Stimulated activated naive CD8-positive, alpha-beta T cell treated with anti-CD3 and anti-CD28 coated beads, Interleukin-15, amount 100 ng/mL, for 72 hours (primary cell): ENCODE measurements at regions not wholly inside any gene's neighbourhood (a gene's known extent, or its start where the extent isn't known, plus 50 kb on each side); places are given as distances from the start of the nearest gene placed in this dataset.

Experiments
- ATAC-seq: fragments of 150-1000 bp; cut with Tn5 transposase; 2 replicates; pipeline ENCODE4 v1.10.0; 2021; ENCODE audit warnings: mild to moderate bottlenecking, moderate library complexity
- DNase-seq, 2 donors: peaks; one replicate each; pipeline ENCODE4 v3.0.0; 2021 to 2022
- H3K27ac Mint-ChIP-seq, 2 donors: one replicate each; pipeline ENCODE4 v1.8.0; 2022; ENCODE audit warnings: mild to moderate bottlenecking in 2 of 2, mixed read lengths in 2 of 2, moderate library complexity in 2 of 2
- H3K27me3 Mint-ChIP-seq: one replicate; pipeline ENCODE4 v1.8.0; 2022; ENCODE audit warnings: mixed read lengths
- H3K4me1 Mint-ChIP-seq: one replicate; pipeline ENCODE4 v1.8.0; 2022; ENCODE audit warnings: mild to moderate bottlenecking, mixed read lengths
- H3K4me3 Mint-ChIP-seq, 2 donors: one replicate each; pipeline ENCODE4 v1.8.0; 2022; ENCODE audit warnings: mild to moderate bottlenecking in 2 of 2, mixed read lengths in 2 of 2, moderate library complexity in 1 of 2
- H3K9me3 Mint-ChIP-seq, 2 donors: one replicate each; pipeline ENCODE4 v1.8.0; 2022; ENCODE audit warnings: mixed read lengths in 2 of 2

GRCh38 chr15:66615846-66616245 is 50.0 kb upstream of the LCTL start:
- Mint-ChIP-seq H3K27ac (no peak overlapping the region), H3K4me1 (peaks cover 10% of the 10 kb centered on the region), H3K9me3 (peaks cover 0 to 7% of the 10 kb centered on the region in 2 donors), H3K4me3 (no peak overlapping the region), H3K27me3 (peaks cover 9% of the 10 kb centered on the region)
- no peak for DNase-seq
- no peak for ATAC-seq

- ATAC-seq: no peak
- no peak overlapping the region for H3K4me3 Mint-ChIP-seq
Observed at GRCh38 chr15:66617137-66618090, 51.6 kb upstream of the LCTL start.

GRCh38 chr15:66619152-66619903 is 53.5 kb upstream of the LCTL start:
- Mint-ChIP-seq H3K4me1 (no peaks in the 10 kb centered on the region), H3K27ac (no peak overlapping the region), H3K4me3 (no peak overlapping the region), H3K9me3 (no peaks in the 10 kb centered on the region), H3K27me3 (peaks cover 34% of the 10 kb centered on the region)
- DNase-seq (peak; percentile 20 to 33), ATAC-seq (peak; percentile 70)

More at GRCh38 chr15:66617137-66618090, 51.6 kb upstream of the LCTL start:
- H3K9me3 Mint-ChIP-seq: peaks cover 0 to 7% of the 10 kb centered on the region in 2 donors
- peaks cover 20% of the 10 kb centered on the region for H3K27me3 Mint-ChIP-seq
- peak overlapping the region in 1 of 2 donors; percentile 46 for H3K27ac Mint-ChIP-seq
- DNase-seq: no peak
- peaks cover 10% of the 10 kb centered on the region for H3K4me1 Mint-ChIP-seq

GRCh38 chr15:66620341-66620740 is 54.5 kb upstream of the LCTL start:
- ATAC-seq: no peak
- no peak overlapping the region for H3K27ac Mint-ChIP-seq
- no peaks in the 10 kb centered on the region for H3K4me1 Mint-ChIP-seq
- H3K4me3 Mint-ChIP-seq: no peak overlapping the region
- no peaks in the 10 kb centered on the region for H3K9me3 Mint-ChIP-seq
- no peak for DNase-seq
- peaks cover 34% of the 10 kb centered on the region for H3K27me3 Mint-ChIP-seq

GRCh38 chr15:66620744-66621344 is 55.0 kb upstream of the LCTL start:
- Mint-ChIP-seq H3K27ac (no peak overlapping the region), H3K9me3 (no peaks in the 10 kb centered on the region), H3K4me3 (no peak overlapping the region), H3K4me1 (no peaks in the 10 kb centered on the region), H3K27me3 (peaks cover 34% of the 10 kb centered on the region)
- ATAC-seq: no peak
- DNase-seq: no peak

GRCh38 chr15:66621491-66622467 is 56.0 kb upstream of the LCTL start:
- DNase-seq: no peak
- no peak overlapping the region for H3K4me3 Mint-ChIP-seq
- no peaks in the 10 kb centered on the region for H3K9me3 Mint-ChIP-seq
- H3K27me3 Mint-ChIP-seq: peaks cover 34% of the 10 kb centered on the region
- peak; percentile 26 for ATAC-seq
- no peak overlapping the region for H3K27ac Mint-ChIP-seq
- no peaks in the 10 kb centered on the region for H3K4me1 Mint-ChIP-seq

- Mint-ChIP-seq H3K4me1 (no peaks in the 10 kb centered on the region), H3K9me3 (no peaks in the 10 kb centered on the region), H3K4me3 (no peak overlapping the region), H3K27me3 (peaks cover 34% of the 10 kb centered on the region), H3K27ac (no peak overlapping the region)
- ATAC-seq (no peak), DNase-seq (no peak)
Observed at GRCh38 chr15:66622591-66623022, 56.8 kb upstream of the LCTL start.

- Mint-ChIP-seq H3K9me3 (no peaks in the 10 kb centered on the region), H3K27ac (no peak overlapping the region), H3K4me1 (no peaks in the 10 kb centered on the region), H3K4me3 (no peak overlapping the region), H3K27me3 (peaks cover 34% of the 10 kb centered on the region)
- ATAC-seq: no peak
- DNase-seq: no peak
Observed at GRCh38 chr15:66623801-66624453, 58.1 kb upstream of the LCTL start.

- ATAC-seq (no peak), DNase-seq (no peak)
- Mint-ChIP-seq H3K27me3 (peaks cover 28% of the 10 kb centered on the region), H3K27ac (no peak overlapping the region), H3K9me3 (no peaks in the 10 kb centered on the region), H3K4me3 (no peak overlapping the region), H3K4me1 (no peaks in the 10 kb centered on the region)
Observed at GRCh38 chr15:66625531-66625930, 59.7 kb upstream of the LCTL start.

- DNase-seq (no peak), ATAC-seq (no peak)
- H3K9me3 Mint-ChIP-seq: no peaks in the 10 kb centered on the region
- H3K27ac Mint-ChIP-seq: no peak overlapping the region
- no peaks in the 10 kb centered on the region for H3K4me1 Mint-ChIP-seq
- H3K27me3 Mint-ChIP-seq: peaks cover 24% of the 10 kb centered on the region
- H3K4me3 Mint-ChIP-seq: no peak overlapping the region
Observed at GRCh38 chr15:66625974-66626373, 60.2 kb upstream of the LCTL start.

GRCh38 chr15:66628976-66629723 is 63.4 kb upstream of the LCTL start:
- Mint-ChIP-seq H3K9me3 (no peaks in the 10 kb centered on the region), H3K4me1 (no peaks in the 10 kb centered on the region), H3K4me3 (no peak overlapping the region), H3K27ac (no peak overlapping the region), H3K27me3 (no peaks in the 10 kb centered on the region)
- DNase-seq (no peak), ATAC-seq (no peak)

GRCh38 chr15:66629817-66630576 is 64.2 kb upstream of the LCTL start:
- Mint-ChIP-seq H3K4me1 (no peaks in the 10 kb centered on the region), H3K9me3 (no peaks in the 10 kb centered on the region), H3K27me3 (no peaks in the 10 kb centered on the region), H3K4me3 (no peak overlapping the region), H3K27ac (no peak overlapping the region)
- no peak for ATAC-seq
- no peak for DNase-seq

GRCh38 chr15:66630801-66631351 is 65.1 kb upstream of the LCTL start:
- H3K27me3 Mint-ChIP-seq: no peaks in the 10 kb centered on the region
- H3K4me3 Mint-ChIP-seq: no peak overlapping the region
- DNase-seq: no peak
- no peak overlapping the region for H3K27ac Mint-ChIP-seq
- ATAC-seq: no peak
- no peaks in the 10 kb centered on the region for H3K9me3 Mint-ChIP-seq
- no peaks in the 10 kb centered on the region for H3K4me1 Mint-ChIP-seq
